NCI-H2171 treated with DMSO at 0.1 percent for 48 hours (cell line): ENCODE measurements at regions not wholly inside any gene's neighbourhood (a gene's known extent, or its start where the extent isn't known, plus 50 kb on each side); places are given as distances from the start of the nearest gene placed in this dataset.
A peak's percentile ranks its signal among the peaks of the same experiment; 100 is the strongest.

ENCODE experiments used
- DNase-seq: peaks from one replicate; lab custom pipeline; 2025; lab: John Stamatoyannopoulos, UW

DNA sequence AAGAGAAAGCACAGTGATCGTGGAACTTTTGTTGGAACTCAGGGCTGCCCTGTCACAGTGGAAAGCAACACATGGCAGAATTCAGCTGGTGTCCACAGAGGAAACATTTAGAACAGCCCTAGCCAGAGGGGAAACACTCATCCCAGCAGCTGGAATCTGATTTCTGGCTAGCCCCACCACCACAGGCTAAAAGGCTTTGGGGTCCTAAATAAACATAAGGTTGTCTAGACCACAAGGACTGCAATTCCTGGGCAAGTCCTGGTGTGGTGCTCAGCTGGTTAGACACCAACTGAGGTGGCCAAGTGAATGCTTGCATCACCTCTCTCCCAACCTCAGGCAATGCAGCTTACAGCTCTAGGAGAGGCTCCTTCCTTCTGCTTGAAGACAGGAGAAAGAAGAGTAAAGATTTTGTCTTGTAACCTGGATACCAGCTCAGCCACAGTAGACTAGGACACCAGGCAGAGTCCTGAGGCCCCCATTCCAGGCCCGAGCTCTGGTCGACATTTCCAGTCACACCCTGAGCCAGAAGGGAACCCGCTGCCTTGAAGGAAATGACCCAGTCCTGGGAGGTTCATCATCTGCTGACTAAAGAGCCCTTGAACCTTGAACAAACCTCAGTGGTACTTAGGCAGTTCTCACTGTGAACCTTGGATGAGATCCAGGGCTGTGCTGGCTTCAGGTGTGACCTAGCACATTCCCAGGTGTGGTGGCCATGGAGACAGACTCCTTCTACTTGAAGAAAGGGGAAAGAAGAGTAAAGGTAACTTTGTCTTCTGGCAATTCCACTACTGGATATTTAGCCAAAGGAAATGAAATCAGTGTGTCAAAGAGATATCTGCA lies 85.4 kb upstream of the PLXNC1 start:
- DNase-seq, result no peak

DNA sequence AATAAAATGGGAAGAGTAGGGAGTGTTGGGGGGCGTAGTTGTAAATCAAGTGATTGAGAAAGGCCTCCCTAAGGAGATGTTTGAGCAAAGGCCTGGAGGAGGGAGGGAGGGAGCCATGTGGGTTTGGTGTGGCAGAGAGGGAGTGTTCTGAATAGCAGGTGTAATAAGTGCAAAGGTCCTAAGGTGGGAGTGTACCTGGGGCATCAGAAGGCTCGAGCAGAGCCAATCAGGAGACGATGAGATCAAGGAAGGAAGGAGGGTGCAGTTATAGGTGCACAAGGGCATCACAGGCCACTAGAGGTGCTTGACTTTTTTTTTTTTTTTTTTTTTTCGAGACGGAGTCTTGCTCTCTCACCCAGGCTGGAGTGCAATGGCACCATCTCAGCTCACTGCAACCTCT lies 77.9 kb upstream of the PLXNC1 start:
- no peak for DNase-seq

DNA sequence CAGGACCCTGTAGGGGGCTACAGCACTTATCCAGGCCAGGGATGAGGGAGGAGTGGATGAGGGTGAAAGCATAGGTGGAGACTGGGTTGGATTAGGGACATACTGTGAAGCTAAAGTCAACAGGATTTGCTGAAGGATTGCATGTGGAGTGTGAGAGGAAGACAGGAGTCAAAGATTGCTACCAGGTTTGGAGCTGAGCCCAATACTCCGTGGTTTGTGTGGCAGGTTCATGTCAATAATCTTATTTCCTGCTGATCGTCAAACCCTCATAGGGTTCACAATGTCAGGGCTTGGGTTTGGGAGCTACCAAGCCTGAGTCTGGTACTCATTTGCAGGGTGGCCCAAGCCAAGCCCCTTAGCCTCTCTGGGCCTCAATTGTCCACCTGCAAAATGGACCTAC lies 77.1 kb upstream of the PLXNC1 start:
- DNase-seq, result no peak

DNA sequence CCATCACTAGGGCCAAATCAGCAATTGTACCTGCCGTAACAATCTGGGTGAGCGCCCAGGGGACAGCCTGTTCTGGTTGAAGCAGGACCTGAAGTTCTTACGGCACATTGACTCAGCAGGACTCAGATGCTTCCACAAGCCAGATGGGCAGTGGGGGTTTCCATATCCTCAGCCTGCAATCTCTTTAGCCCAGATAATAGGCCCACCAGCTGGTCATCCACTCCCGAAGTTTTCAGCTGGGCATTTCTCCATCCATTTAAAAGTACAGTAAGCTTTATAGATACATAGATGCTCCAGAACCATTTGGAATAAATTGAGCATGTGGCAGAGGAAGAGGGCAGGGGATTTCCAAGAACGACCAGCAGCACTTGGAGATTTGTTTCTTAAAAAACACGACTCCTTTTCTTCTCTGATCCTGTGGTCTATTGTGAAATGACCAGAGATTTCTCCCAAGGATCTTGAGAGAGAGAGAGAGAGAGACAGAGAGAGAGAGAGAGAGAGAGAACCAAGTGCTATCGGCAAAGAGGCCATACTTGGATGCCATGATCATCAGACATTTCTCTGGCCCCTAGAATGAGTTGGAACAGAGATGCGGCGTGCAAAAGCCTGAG lies 74.8 kb upstream of the PLXNC1 start:
- no peak for DNase-seq

DNA sequence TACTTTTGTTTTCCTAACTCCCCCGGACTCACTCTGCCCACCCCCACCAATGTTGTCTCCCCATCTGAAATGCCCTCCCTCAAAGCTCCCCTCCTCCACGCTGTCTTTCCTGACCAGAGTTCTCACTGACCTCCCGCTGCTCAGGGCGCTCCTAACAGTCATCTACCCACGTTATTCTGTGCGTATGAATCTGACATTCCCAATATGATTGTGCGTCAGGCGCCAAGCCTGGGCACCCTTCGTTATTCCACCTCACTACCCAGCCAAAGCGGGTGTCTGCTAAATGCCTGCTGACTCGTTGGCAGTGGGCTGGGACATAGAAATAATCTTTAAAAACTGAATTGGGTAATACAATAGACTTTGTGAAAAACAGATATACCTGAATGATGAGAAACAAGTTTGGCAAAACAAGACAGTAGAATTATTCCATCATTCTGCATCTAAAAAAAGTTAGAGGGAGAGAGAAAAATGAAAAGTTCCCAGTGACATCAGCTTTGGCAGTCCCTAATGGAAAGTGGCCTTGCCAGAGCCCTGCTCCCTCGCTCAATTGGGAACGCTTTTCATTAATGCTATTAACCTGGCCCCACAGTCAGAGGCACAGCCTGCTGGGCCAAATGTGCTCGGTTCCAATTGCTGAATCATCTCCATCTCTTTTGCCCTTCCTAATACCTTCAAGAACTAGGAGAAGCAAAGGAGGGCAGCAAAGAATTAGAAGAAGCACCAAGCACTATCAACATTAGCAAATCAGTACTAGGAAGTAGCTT lies 74.0 kb upstream of the PLXNC1 start:
- DNase-seq, result no peak

DNA sequence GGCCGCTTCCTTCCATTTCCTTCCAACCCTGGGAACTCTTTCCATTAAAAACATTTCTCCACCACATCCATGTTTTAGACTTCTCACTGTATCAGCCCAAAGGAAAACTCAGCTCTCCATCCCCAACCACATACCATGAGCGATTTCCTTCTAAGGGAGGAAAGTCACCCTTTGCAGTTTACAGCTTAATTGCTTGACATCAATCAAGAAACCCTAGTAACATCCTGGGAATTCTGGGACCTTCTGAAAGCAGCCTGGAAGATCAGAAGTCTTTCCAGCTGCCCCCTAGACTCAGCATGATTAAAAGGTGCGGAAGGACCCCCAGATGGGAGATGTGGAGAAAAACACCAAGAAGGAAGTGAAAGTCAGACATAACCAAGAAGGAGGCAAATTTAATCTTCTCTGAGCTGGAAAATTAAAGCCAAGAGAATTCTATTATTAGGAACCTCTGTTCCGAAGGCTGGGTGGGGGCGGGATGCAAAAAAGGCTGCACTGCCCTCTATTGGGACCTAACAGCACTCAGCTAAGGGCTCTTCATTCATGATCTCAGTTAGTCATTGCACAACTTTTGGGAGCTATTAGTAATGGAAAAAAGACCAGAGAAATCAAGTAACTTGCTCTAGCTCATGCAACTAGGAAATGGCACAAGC lies 73.3 kb upstream of the PLXNC1 start:
- peak; percentile 50 for DNase-seq

DNA sequence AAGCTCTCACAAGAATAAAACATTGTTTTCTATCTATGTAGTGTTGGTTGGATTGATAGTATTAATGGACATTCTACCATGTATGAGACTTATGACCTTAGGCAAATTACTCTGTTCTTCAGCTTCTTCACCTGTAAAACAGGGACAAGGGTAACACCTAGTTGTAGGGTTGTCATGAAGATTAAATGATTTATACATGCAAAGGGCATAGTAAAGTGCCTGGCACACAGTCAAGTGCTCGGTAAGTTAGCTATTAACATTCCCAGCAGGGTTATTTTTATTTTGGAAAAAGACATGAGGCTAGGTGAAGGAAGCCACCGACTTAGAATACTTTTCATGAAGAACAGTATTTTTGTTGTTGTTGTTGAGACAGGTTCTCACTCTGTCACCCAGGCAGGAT lies 71.2 kb upstream of the PLXNC1 start:
- DNase-seq, result no peak

DNA sequence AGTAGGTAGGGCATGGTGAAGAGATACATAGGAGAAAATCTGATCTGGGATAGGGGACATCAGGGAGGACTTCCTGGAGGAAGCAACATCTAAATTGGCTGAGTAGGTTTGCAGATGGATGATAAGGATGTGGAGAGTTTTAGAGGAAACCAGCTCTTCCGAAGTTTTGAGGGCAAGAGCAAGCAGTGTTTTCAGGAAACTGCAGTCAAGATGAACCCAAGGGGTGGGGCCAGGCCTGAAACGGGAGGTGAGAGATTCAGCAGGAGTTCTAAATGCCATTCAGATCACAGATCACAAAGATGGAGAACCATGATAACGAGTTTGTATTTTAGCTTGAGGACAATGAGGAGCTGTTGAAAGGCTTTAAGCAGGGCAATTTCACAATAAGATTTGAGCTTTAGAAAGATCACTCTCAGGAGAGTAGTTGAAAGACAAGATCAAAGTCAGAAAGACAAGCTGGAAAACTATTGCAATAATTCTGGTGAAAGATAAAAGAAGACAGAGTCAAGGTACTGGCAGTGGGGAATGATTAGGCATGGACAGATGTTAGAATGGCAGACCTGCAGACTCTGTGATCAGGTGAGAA lies 70.1 kb upstream of the PLXNC1 start:
- DNase-seq, result no peak

DNA sequence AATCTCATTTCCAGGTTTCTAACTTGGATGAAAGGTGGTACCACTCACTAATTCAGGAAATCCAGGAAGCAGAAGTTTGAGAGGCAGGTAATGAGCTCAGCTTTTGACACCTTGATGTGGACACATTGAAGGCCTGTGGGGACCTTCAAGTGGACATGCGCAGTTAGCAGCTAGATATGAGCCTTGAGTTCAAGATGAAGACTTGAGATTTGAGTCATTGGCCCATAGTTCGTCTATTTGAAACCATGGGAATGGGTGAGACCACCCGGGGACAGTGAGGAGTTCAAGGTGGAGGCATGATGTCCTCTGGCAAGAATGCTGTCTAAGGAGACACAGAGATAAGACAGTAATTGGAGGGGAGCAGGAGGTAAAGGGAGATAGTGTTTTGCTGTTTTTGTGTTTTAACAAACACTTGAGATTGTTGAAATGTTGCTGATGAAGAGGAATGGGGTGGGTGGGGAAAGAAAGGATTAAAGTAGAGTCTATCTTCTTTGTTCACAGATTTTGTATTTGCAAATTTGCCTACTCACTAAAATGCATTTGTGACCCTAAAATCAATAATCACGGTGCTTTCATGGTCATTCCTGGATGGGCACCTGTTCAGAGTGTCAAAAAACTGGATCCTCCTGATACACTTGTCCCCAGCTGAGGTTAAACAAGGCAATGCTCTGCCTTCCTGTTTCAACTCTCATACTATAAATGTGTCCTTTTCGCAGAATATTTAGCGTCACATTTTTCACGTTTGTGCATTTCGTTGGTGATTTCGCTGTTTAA lies 69.5 kb upstream of the PLXNC1 start:
- no peak for DNase-seq

DNA sequence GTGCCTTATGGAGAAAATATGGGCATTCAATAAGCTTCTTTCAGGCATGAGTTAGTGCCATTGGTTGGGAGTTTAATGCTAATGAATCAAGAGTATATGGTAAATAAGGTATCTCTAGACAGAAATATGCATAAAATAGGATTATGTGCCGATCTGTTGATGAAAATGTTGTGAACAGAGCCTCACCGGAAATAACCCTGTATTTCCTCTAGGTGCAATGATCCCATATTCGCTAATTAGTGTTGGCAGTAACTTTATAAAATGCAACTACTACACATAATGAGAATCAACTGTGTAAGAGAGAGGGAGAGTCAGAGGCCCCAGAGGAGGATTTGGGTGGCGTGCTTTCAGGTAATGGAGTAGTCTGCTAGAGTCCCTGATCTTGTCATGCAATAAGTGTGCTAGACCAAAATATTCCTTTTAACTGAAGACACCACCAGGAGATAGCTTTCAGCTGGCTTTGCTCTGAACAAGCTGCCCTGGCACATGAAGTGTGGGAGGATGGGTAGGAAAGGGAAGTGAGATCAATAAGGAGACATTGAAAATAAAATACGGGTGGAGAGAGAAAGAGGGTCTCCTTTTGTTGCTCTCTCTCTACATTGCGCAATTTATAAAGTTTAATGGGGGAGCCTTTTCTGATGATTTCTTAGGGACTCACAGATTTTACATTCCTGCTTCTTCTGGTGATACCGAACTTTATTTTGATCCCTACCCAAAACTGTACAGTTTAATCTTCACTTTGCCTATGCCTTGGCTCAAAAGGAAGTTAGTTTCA lies 68.6 kb upstream of the PLXNC1 start:
- peak; percentile 42 for DNase-seq

DNA sequence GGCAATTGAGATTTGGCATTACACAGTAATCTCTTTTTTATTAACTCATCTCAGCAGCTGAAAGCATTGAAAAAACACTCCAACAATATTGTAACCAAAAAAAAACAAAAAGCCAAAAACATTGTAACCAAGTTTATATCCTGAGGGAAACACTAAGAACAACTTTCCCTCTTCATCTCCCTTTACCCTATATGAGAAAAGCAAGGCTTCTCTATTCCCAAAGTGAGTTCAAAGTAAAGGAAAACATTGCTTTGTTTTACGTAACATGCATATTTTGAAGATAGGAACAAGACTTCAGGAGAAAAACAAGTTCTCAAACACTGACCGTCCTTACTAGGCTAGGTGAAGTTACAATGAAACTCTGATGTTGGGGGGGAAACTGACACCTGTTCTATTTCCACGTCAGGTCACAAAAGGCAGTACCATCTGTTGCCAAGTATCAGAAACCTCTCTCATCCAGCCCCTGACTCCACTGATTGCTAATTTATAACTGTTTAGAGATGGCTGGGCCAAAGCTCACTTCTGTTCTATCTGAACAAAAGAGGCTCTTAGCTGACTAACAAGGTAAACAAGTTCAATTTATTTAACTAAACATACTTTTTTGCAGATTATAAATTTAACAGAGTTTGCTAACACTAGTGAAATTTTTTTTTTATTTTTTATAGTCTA lies 67.9 kb upstream of the PLXNC1 start:
- DNase-seq, result peak; percentile 94

DNA sequence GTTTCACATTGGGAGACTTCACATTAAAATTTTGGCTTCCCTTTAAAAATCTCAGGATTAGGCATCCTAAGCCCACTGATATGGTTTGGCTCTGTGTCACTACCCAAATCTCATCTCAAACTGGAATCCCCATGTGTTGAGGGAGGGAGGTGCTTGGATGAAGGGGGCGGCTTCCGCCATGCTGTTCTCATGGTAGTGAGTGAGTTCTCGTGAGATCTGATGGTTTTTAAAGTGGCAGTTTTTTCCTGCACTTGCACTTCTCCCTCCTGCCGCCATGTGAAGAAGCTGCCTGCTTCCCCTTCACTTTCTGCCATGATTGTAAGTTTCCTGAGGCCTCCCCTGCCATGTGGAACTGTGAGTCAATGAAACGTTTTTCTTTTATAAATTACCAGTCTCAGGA lies 65.7 kb upstream of the PLXNC1 start:
- DNase-seq, result no peak

DNA sequence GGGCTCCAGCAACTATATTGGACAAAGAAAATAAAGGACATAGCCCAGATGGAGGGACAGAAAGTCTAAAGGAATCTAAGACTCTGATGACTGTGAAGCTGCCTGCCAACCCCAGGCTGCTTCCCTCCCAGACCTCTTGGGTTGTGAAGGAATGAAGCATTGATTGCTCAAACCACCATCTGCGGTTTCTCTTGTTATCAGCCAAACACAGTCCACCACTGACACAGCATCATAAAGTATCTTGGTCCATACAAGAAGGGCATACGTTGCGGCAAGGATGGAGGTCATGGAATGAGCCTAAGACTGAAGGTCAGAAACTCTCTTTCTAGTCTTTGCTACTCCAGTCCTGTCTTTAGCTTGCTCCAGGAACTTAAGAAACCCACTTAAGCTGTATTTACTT lies 58.5 kb upstream of the PLXNC1 start:
- no peak for DNase-seq

DNA sequence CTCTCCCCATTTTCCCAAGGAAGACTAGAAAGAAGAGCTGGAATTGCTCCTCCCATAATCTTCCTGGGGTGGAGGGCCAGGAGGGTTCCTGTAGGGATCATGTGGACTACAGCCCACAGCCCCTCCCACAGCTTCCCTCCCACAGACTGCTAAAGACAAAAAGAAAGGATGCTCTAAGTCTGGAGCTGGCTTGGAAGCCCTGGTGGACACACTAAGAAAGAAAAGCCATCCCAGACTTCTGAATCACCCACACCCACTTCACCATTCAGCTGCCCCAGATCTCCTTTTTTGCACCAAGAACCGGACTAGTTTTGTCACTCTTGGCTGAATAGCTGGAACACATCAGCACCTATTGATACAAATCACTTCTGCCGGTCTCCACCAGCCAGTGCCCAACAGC lies 56.8 kb upstream of the PLXNC1 start:
- no peak for DNase-seq

DNA sequence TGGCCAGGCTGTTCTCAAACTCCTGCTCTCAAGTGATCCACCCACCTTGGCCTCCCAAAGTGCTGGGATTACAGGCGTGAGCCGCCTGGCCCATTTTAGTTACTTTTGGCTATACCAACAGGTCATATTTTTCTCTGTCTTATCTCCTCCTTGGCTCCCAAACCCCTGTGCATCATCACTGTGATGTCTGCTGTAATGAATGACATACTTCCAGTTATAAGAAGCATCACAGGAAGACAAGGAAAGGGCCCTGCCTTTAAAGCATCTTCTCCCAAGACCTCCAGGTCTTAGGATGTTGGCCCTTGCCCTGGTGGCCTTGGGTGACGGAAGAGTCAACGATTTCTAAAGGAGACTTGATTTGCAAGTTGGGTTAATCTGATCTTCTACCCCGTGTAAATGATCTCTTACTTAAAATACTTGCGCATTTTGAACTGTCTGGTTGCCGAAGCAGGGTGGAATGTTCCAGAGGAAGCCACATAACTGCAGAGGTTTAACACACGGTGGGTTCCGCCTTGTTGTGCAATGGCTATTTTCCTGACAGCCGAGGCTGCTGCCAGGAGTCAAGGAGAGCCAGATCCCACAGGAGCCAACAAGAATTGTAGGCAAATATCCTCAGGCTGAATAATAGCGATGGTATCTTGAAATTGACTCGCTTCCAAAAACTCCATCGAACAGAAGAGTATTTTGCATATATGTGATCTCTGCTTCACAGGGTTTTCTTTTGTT lies 55.7 kb upstream of the PLXNC1 start:
- DNase-seq, result no peak

DNA sequence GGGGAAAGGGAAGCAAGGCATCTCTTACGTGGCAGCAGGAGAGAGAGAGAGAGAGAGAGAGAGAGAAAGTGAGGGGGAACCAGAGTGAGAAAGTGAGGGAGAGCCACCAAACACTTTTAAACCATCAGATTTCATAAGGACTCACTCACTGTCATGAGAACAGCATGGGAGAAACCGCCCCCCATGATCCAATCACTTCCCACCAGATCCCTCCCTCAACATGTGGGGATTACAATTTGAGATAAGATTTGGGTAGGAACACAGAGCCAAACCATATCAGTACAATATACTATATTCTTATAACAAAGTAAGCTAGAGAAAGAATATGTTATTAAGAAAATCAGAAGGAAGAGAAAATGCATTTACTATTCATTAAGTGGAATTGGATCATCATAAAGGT lies 53.7 kb upstream of the PLXNC1 start:
- no peak for DNase-seq

DNA sequence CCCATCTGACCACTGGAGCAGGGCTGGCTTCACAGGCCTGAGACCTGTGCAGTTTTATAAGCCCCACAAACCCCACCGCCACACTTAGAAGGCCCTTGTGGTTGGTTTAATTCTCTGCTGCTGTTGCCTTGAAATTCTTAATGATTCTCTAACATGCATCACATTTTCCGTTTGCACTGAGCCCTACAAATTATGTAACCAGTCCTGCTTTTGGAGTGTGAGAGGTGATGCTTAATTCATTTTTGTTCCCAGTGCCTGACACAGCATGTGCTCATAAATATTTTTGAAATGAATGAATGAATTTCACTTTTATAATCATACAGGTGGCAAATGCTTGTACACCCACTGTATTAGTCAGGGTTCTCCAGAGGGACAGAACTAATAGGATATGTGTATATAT lies 52.8 kb upstream of the PLXNC1 start:
- DNase-seq, result no peak

DNA sequence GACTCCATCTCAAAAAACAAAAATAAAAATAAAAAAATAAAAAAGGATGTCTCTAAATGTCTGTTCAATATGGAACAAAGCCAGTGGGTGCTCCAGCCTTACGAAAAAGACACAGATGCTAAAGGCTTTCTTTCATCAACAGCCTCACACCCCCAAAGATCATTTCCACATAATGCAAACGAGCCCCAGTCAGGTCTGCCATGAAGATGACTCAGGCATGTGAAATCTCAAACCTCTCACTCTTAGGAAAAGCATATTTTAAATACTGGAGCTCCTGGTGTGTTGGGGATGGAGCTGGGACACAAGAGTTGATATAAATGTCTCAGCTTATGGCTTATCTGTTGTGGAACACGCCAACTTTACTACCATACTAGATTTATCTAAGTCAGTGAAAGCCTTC lies 49.9 kb upstream of the PLXNC1 start:
- peak; percentile 17 for DNase-seq
